H1 (cell line): ENCODE measurements at regions not wholly inside any gene's neighbourhood (a gene's known extent, or its start where the extent isn't known, plus 50 kb on each side); places are given as distances from the start of the nearest gene placed in this dataset.

Source experiments
- CTCF ChIA-PET: fragments of 300-600 bp; sonication (Branson Sonifier 250); formaldehyde crosslinking; loops from one replicate; lab custom pipeline; 2021; ENCODE audit not compliant: partially characterized antibody; lab: Charles Lee
- POLR2A ChIA-PET: fragments of 300-600 bp; sonication (Branson Sonifier 250); formaldehyde crosslinking; loops from one replicate; lab custom pipeline; 2021; ENCODE audit warnings: inconsistent platforms; ENCODE audit not compliant: partially characterized antibody; lab: Charles Lee
- DNase-seq, 2 experiments: peaks; one replicate each; pipeline versions ENCODE4 v3.0.0 to v3.0.0-alpha.2; 2010 to 2022; ENCODE audit warnings: low spot score in 2 of 2, low read depth in 1 of 2, mixed read lengths in 1 of 2
- FAIRE-seq: peaks from 2 replicates; lab custom pipeline; 2011; peaks lifted over from hg19 to GRCh38; lab: Jason Lieb, UNC
- H2AFZ ChIP-seq: 2 replicates; pipeline ENCODE4 v1.8.1; 2012; ENCODE audit warnings: low read length, inconsistent platforms
- H2AK5ac ChIP-seq: 2 replicates; pipeline ENCODE4 v1.6.1; 2013; ENCODE audit warnings: low read depth, low read length
- H2BK120ac ChIP-seq: replicated peaks from 2 replicates; pipeline ENCODE3; 2013; ENCODE audit warnings: low read depth, low read length, inconsistent platforms
- H2BK12ac ChIP-seq: 2 replicates; pipeline ENCODE4 v1.6.1; 2013; ENCODE audit warnings: low read depth, low read length
- H2BK15ac ChIP-seq: 2 replicates; pipeline ENCODE4 v1.6.1; 2013; ENCODE audit warnings: low read length
- H2BK20ac ChIP-seq: 2 replicates; pipeline ENCODE4 v1.6.1; 2013; ENCODE audit warnings: low read length
- H2BK5ac ChIP-seq: 2 replicates; pipeline ENCODE4 v1.6.1; 2013; ENCODE audit warnings: low read depth, low read length
- H3K14ac ChIP-seq: 2 replicates; pipeline ENCODE4 v1.6.1; 2013; ENCODE audit warnings: inconsistent platforms; ENCODE audit not compliant: insufficient read length
- H3K18ac ChIP-seq: 2 replicates; pipeline ENCODE4 v1.6.1; 2013; ENCODE audit warnings: low read length; ENCODE audit errors: extremely low read depth
- H3K23ac ChIP-seq: 2 replicates; pipeline ENCODE4 v1.6.1; 2013; ENCODE audit warnings: inconsistent platforms; ENCODE audit not compliant: insufficient read length
- H3K23me2 ChIP-seq: 2 replicates; pipeline ENCODE4 v1.6.1; 2013; ENCODE audit warnings: low read depth, low read length
- H3K27ac ChIP-seq: 2 replicates; pipeline ENCODE4 v1.6.1; 2011; ENCODE audit warnings: low read depth, low read length, inconsistent platforms
- H3K27me3 ChIP-seq, 4 experiments: replicated peaks in 1 of 4; 1 replicate in 1 of 4; 2 replicates in 3 of 4; pipeline versions ENCODE4 v1.6.1 to v1.8.1; 2011 to 2013; ENCODE audit warnings: low read length in 3 of 4, mild to moderate bottlenecking in 3 of 4, inconsistent platforms in 2 of 4, mixed read lengths in 2 of 4, moderate library complexity in 1 of 4; ENCODE audit not compliant: control insufficient read depth in 3 of 4, insufficient read depth in 3 of 4; ENCODE audit errors: extremely low read depth in 1 of 4
- H3K36me3 ChIP-seq, 4 experiments: 2 replicates each; pipeline versions ENCODE4 v1.6.1 to v1.8.1; 2011 to 2013; ENCODE audit warnings: mild to moderate bottlenecking in 4 of 4, low read length in 3 of 4, moderate library complexity in 2 of 4, control low read depth in 1 of 4, inconsistent platforms in 1 of 4; ENCODE audit not compliant: insufficient read depth in 4 of 4, control insufficient read depth in 2 of 4
- H3K4ac ChIP-seq: replicated peaks from 2 replicates; pipeline ENCODE3; 2013; ENCODE audit warnings: low read length, low read depth, mixed read lengths, inconsistent platforms; ENCODE audit not compliant: insufficient read length
- H3K4me1 ChIP-seq, 4 experiments: replicated peaks in 1 of 4; 1 replicate in 1 of 4; 2 replicates in 3 of 4; pipeline versions ENCODE4 v1.6.1 to v1.8.1; 2011 to 2013; ENCODE audit warnings: low read length in 3 of 4, inconsistent platforms in 2 of 4, mixed read lengths in 1 of 4; ENCODE audit not compliant: insufficient read depth in 4 of 4, control insufficient read depth in 3 of 4
- H3K4me2 ChIP-seq, 2 experiments: 2 replicates each; pipeline versions ENCODE4 v1.6.1 to v1.8.1; 2011 to 2013; ENCODE audit warnings: low read depth in 2 of 2, low read length in 2 of 2, control low read depth in 1 of 2, inconsistent platforms in 1 of 2, mild to moderate bottlenecking in 1 of 2; ENCODE audit not compliant: insufficient read depth in 1 of 2
- H3K4me3 ChIP-seq, 4 experiments: fragments of 200-600, 300-600 bp in 1 of 4; sonication (generic), shearing (Covaris generic), sonication (Bioruptor Twin) in 1 of 4; 2 replicates each; pipeline versions ENCODE4 v1.5.1 to v1.8.1; 2011 to 2016; ENCODE audit warnings: low read length in 4 of 4, low read depth in 3 of 4, control low read depth in 2 of 4, inconsistent platforms in 2 of 4, mild to moderate bottlenecking in 2 of 4, mixed read lengths in 1 of 4, moderate library complexity in 1 of 4; ENCODE audit not compliant: insufficient read depth in 2 of 4; ENCODE audit errors: extremely low read depth in 1 of 4
- H3K56ac ChIP-seq: replicated peaks from 2 replicates; pipeline ENCODE3; 2013; ENCODE audit warnings: low read depth, mild to moderate bottlenecking, mixed read lengths, low read length, inconsistent platforms; ENCODE audit not compliant: insufficient read length
- H3K79me1 ChIP-seq: 2 replicates; pipeline ENCODE4 v1.6.1; 2013; ENCODE audit warnings: low read depth, low read length, control low read depth
- H3K79me2 ChIP-seq, 2 experiments: 2 replicates each; pipeline versions ENCODE4 v1.6.1 to v1.8.1; 2012 to 2013; ENCODE audit warnings: low read length in 2 of 2, mild to moderate bottlenecking in 2 of 2, inconsistent platforms in 1 of 2; ENCODE audit not compliant: insufficient read depth in 2 of 2, control insufficient read depth in 1 of 2
- H3K9ac ChIP-seq, 4 experiments: replicated peaks in 1 of 4; 1 replicate in 1 of 4; 2 replicates in 3 of 4; pipeline versions ENCODE4 v1.6.1 to v1.8.1; 2011 to 2013; ENCODE audit warnings: low read depth in 3 of 4, low read length in 3 of 4, control low read depth in 2 of 4, mild to moderate bottlenecking in 2 of 4, moderate library complexity in 2 of 4, inconsistent platforms in 1 of 4; ENCODE audit errors: extremely low read depth in 1 of 4
- H3K9me3 ChIP-seq, 2 experiments: 2 replicates each; pipeline versions ENCODE4 v1.6.1 to v1.8.1; 2012 to 2013; ENCODE audit warnings: mild to moderate bottlenecking in 2 of 2, moderate library complexity in 2 of 2, control low read depth in 1 of 2, inconsistent platforms in 1 of 2, low read depth in 1 of 2, low read length in 1 of 2, mixed read lengths in 1 of 2; ENCODE audit not compliant: insufficient read depth in 2 of 2
- H4K20me1 ChIP-seq, 2 experiments: replicated peaks in 1 of 2; 2 replicates each; pipeline versions ENCODE3 to v1.8.1; 2011 to 2013; ENCODE audit warnings: inconsistent platforms in 2 of 2, low read length in 2 of 2, mild to moderate bottlenecking in 1 of 2; ENCODE audit not compliant: insufficient read depth in 2 of 2, control insufficient read depth in 1 of 2
- H4K5ac ChIP-seq: 2 replicates; pipeline ENCODE4 v1.6.1; 2013; ENCODE audit warnings: low read length, low read depth, mixed read lengths, inconsistent platforms; ENCODE audit not compliant: insufficient read length
- H4K8ac ChIP-seq: 2 replicates; pipeline ENCODE4 v1.8.0; 2013; ENCODE audit warnings: mild to moderate bottlenecking, moderate library complexity, low read length, inconsistent platforms; ENCODE audit not compliant: insufficient read depth; ENCODE audit errors: extremely low read depth
- H4K91ac ChIP-seq: replicated peaks from 2 replicates; pipeline ENCODE3; 2013; ENCODE audit warnings: low read length, mixed read lengths, inconsistent platforms; ENCODE audit not compliant: insufficient read length
- BRCA1 ChIP-seq: IDR thresholded peaks from 2 replicates; pipeline ENCODE4 v1.6.1; 2012; ENCODE audit warnings: low read depth, low read length, improper control_type of control experiment
- CEBPB ChIP-seq: IDR thresholded peaks from 2 replicates; pipeline ENCODE4 v1.6.1; 2012; ENCODE audit warnings: low read depth, low read length
- CHD1 ChIP-seq: IDR thresholded peaks from 2 replicates; pipeline ENCODE4 v1.6.1; 2012; ENCODE audit warnings: low read depth, low read length, improper control_type of control experiment
- CREB1 ChIP-seq: IDR thresholded peaks from 2 replicates; pipeline ENCODE4 v1.6.1; 2012; ENCODE audit warnings: inconsistent platforms
- EGR1 ChIP-seq: IDR thresholded peaks from 2 replicates; pipeline ENCODE4 v1.6.1; 2011; ENCODE audit warnings: low read depth, low read length, borderline replicate concordance
- EZH2 ChIP-seq: fragments of 200-600 bp; sonication (generic); IDR thresholded peaks from 2 replicates; pipeline ENCODE4 v1.7.1; 2012; ENCODE audit warnings: low read depth, mild to moderate bottlenecking, moderate library complexity, low read length, inconsistent platforms; ENCODE audit not compliant: severe bottlenecking
- JUND ChIP-seq: IDR thresholded peaks from 2 replicates; pipeline ENCODE4 v1.6.1; 2011; ENCODE audit warnings: mild to moderate bottlenecking, improper control_type of control experiment, low read length
- KDM1A ChIP-seq: fragments of 200-600, 300-600 bp; sonication (generic); IDR thresholded peaks from 2 replicates; pipeline ENCODE4 v1.7.1; 2016; ENCODE audit warnings: mild to moderate bottlenecking, low read length, borderline replicate concordance
- POLR2AphosphoS5 ChIP-seq: IDR thresholded peaks from 2 replicates; pipeline ENCODE4 v1.6.1; 2011; ENCODE audit warnings: low read depth, low read length
- TCF12 ChIP-seq: IDR thresholded peaks from 2 replicates; pipeline ENCODE4 v1.6.1; 2011; ENCODE audit warnings: low read depth, mild to moderate bottlenecking, low read length
- TEAD4 ChIP-seq: IDR thresholded peaks from 2 replicates; pipeline ENCODE4 v1.6.1; 2012; ENCODE audit warnings: low read depth, low read length, inconsistent platforms, mixed read lengths
- WGBS, 2 experiments: shearing (Covaris generic) in 1 of 2; methylation state at CpG; one replicate each; pipeline versions ENCODE4 v1.1.6 to v1.1.7; 2013 to 2015; ENCODE audit warnings: low lambda C conversion rate in 2 of 2, mixed read lengths in 2 of 2, inconsistent platforms in 1 of 2, low coverage in 1 of 2, missing lambda C conversion rate in 1 of 2; ENCODE audit not compliant: insufficient replicate concordance in 2 of 2, insufficient coverage in 1 of 2, insufficient read length in 1 of 2; ENCODE audit errors: extremely low coverage in 1 of 2, missing lambda C conversion rate in 1 of 2; 5-methylcytosine and 5-hydroxymethylcytosine counted together
- TF ChIP-seq, protein P1 (sequence below): IDR thresholded peaks from 2 replicates; pipeline ENCODE4 v1.6.1; 2011; ENCODE audit warnings: low read length, improper control_type of control experiment

- Histone ChIP-seq H3K79me1 (no peaks in the 10 kb centered on the region), H3K4ac (no peak overlapping the region), H4K5ac (no peak overlapping the region), H2BK12ac (no peak overlapping the region), H3K18ac (no peak overlapping the region), H2BK20ac (no peak overlapping the region), H2AFZ (peak overlapping the region; percentile 70; the same call in 1 of the 2 replicates), H3K4me2 (no peak overlapping the region), H3K79me2 (no peaks in the 10 kb centered on the region), H3K4me1 (peaks cover 0 to 10% (median 2%) of the 10 kb centered on the region in 4 experiments; a peak in 3 of 7 replicates), H3K27me3 (no peaks in the 10 kb centered on the region), H3K23ac (no peak overlapping the region), H4K91ac (no peak overlapping the region), H3K14ac (no peak overlapping the region), H3K23me2 (no peaks in the 10 kb centered on the region), H2BK5ac (no peak overlapping the region; the same call in 1 of the 2 replicates), H2BK120ac (no peak overlapping the region), H3K9ac (no peak overlapping the region), H2BK15ac (no peak overlapping the region), H3K9me3 (peaks cover 0 to 3% of the 10 kb centered on the region in 2 experiments; a peak in 1 of 4 replicates), H3K36me3 (no peaks in the 10 kb centered on the region), H3K27ac (no peak overlapping the region), H4K20me1 (no peaks in the 10 kb centered on the region), H2AK5ac (no peak overlapping the region), H4K8ac (no peak overlapping the region), H3K4me3 (no peak overlapping the region), H3K56ac (no peak overlapping the region)
- ChIA-PET CTCF (interaction anchor here (0.7 to 3.6 kb wide), 17 partner anchors 10 to 444 kb away, joined by 3 to 15 read pairs (median 3); no protein-coding TSS in a partner anchor), POLR2A (no interaction called here)
- WGBS, 2 experiments: 53% methylated on average over 5 of the region's 5 CpGs; no CpG with 5 or more reads in 1 of the 2 experiments
- DNase-seq (peak in 1 of 2 experiments; percentile 53), FAIRE-seq (peak; percentile 65)
- TF ChIP-seq TEAD4 (no peak), EGR1 (no peak), CREB1 (no peak), EZH2 (no peak), POLR2AphosphoS5 (no peak), KDM1A (no peak), BRCA1 (no peak), JUND (no peak), CHD1 (no peak), CEBPB (no peak), TCF12 (no peak)
- TF ChIP-seq, protein P1, sequence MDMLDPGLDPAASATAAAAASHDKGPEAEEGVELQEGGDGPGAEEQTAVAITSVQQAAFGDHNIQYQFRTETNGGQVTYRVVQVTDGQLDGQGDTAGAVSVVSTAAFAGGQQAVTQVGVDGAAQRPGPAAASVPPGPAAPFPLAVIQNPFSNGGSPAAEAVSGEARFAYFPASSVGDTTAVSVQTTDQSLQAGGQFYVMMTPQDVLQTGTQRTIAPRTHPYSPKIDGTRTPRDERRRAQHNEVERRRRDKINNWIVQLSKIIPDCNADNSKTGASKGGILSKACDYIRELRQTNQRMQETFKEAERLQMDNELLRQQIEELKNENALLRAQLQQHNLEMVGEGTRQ: no peak
Measured at GRCh38 chr15:25947323-25948314, 84.5 kb upstream of the ATP10A start.
